ENCODE measurements at regions not wholly inside any gene's neighbourhood (a gene's known extent, or its start where the extent isn't known, plus 50 kb on each side); places are given as distances from the start of the nearest gene placed in this dataset.

DNA sequence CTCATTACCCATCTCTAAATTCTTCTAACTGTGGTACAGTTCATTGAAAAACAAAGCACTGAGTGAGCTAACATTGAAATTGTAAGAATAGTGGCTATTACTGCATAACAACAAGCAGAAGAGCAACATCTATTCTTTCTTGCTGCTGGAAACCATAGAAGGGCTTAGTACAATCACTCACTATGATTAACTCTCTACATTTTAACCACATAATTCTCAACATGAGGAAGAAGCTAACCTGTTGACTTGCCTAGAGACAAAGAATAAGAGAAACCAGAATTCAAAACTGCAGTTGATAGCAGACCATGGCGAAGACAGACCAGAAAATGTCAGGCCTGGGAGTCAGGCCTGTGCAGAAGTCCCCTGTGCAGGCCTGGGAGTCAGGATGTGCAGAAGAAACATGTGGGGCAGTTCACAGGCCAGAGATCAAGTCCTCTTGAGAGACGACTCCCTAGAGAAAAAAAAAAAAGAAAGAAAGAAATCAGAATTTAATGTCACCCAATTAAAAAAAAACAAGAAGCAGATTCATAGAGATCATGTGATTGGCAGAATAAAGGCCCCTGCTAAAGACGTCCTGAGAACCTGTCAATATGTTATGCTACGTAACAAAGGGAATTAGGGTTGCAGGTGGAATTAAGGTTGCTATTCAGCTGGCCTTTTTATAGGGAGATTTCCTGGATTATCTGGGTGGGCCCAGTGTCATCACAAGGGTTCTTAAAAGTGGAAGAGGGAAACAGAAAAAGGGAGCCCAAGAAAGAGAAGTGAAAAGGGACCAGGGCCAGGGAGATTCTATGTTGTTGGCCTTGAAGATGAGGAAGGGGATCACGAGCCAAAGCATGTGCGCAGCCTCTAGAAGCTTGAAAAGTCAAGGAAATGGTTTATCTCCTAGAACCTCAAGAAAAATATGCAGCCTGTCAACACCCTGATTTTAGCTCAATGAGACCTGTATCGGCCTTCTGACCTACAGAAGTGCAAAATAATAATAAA lies 94.9 kb downstream of the MRPL39 start:
- H3K4me3 ChIP-seq = no peak overlapping the region
- H3K27ac ChIP-seq = no peak overlapping the region
- DNase-seq (ENCODE audit: low spot score in 2 of 2) = no peak
- H3K4me1 ChIP-seq = no peaks in the 10 kb centered on the region
- H3K27me3 ChIP-seq = no peaks in the 10 kb centered on the region
- H3K36me3 ChIP-seq = no peaks in the 10 kb centered on the region
- TF ChIP-seq POLR2AphosphoS5 (IDR thresholded peaks at IDR 0.05) = no peak
- no peak for TF ChIP-seq POLR2A (IDR thresholded peaks at IDR 0.05)
- TF ChIP-seq, protein P1, sequence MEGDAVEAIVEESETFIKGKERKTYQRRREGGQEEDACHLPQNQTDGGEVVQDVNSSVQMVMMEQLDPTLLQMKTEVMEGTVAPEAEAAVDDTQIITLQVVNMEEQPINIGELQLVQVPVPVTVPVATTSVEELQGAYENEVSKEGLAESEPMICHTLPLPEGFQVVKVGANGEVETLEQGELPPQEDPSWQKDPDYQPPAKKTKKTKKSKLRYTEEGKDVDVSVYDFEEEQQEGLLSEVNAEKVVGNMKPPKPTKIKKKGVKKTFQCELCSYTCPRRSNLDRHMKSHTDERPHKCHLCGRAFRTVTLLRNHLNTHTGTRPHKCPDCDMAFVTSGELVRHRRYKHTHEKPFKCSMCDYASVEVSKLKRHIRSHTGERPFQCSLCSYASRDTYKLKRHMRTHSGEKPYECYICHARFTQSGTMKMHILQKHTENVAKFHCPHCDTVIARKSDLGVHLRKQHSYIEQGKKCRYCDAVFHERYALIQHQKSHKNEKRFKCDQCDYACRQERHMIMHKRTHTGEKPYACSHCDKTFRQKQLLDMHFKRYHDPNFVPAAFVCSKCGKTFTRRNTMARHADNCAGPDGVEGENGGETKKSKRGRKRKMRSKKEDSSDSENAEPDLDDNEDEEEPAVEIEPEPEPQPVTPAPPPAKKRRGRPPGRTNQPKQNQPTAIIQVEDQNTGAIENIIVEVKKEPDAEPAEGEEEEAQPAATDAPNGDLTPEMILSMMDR (IDR thresholded peaks at IDR 0.05) = no peak
- intact Hi-C loops (cut with DNase I; ENCODE audit: low total_unique reads) = no loop called here
- H3K9me3 ChIP-seq = no peaks in the 10 kb centered on the region

DNA sequence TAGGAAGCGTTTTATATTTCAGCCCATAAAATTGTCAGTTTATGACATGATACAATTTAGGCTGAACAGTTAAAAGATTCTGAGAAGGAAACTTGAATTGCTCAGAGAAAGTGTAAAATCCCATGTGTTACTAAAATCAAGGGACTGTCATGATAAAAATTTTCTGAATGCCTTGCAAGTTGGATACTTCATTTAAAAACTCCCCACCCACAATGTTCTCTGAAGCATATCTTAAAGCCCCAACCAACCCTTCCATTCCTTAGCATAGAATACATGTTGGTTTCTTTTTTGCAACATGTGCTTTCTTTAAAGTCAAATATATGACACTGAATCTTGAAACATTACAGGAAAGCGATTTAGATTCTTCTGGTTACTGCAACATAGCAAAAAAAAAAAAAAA lies 97.4 kb downstream of the MRPL39 start:
- Histone ChIP-seq H3K4me1 (no peaks in the 10 kb centered on the region), H3K36me3 (no peaks in the 10 kb centered on the region), H3K9me3 (no peaks in the 10 kb centered on the region), H3K27ac (no peak overlapping the region), H3K27me3 (no peaks in the 10 kb centered on the region), H3K4me3 (no peak overlapping the region)
- TF ChIP-seq, protein P1 (IDR thresholded peaks at IDR 0.05) = no peak
- TF ChIP-seq POLR2AphosphoS5 (IDR thresholded peaks at IDR 0.05) = no peak
- no peak for TF ChIP-seq POLR2A (IDR thresholded peaks at IDR 0.05)
- intact Hi-C loops (cut with DNase I; ENCODE audit: low total_unique reads) = no loop called here
- no peak for DNase-seq (ENCODE audit: low spot score in 2 of 2)

DNA sequence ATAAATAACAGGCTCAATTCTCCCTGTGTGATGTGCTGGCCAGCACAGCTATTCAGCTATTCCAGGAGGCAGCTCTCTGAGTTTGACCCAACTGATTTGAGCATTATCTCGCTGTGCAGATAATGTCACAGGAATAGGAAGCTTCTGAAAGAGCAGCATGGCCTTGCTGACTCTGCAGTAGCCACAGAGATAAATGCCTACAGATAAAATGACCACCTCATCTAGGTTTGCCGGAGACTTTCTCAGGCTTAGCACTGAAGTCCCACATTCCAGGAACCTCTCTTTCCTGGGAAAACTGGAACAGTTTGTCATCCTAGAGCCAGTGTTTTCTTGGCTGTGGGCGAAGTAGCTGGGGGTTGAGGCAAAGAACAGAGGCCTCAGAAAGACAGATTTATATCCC lies 98.9 kb downstream of the MRPL39 start:
- intact Hi-C loops (cut with DNase I; ENCODE audit: low total_unique reads) = no loop called here
- Histone ChIP-seq H3K36me3 (no peaks in the 10 kb centered on the region), H3K9me3 (no peaks in the 10 kb centered on the region), H3K4me3 (no peak overlapping the region), H3K27me3 (no peaks in the 10 kb centered on the region), H3K4me1 (no peaks in the 10 kb centered on the region), H3K27ac (no peak overlapping the region)
- no peak for DNase-seq (ENCODE audit: low spot score in 2 of 2)
- TF ChIP-seq, protein P1 (IDR thresholded peaks at IDR 0.05) = no peak
- no peak for TF ChIP-seq POLR2A (IDR thresholded peaks at IDR 0.05)
- no peak for TF ChIP-seq POLR2AphosphoS5 (IDR thresholded peaks at IDR 0.05)

DNA sequence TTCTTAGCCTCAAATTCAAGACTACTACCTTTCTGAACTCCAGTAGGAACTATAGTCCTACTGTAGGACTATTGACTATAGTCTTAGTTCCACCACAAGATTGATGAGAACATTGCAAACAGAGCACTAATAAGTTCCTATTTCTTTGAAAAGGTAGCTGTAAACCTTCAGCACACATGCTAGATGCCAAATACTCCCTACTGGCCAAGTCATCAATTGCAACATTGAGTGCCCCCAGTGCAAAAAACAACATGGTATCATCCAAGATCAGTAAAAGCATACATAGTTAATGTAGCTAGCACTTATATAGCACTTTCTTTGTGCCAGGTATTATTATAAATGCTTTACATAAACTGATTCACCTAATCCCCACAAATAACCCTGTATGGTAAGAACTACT lies 99.8 kb downstream of the MRPL39 start:
- H3K27me3 ChIP-seq = no peaks in the 10 kb centered on the region
- intact Hi-C loops (cut with DNase I; ENCODE audit: low total_unique reads) = no loop called here
- no peak for DNase-seq (ENCODE audit: low spot score in 2 of 2)
- no peaks in the 10 kb centered on the region for H3K9me3 ChIP-seq
- TF ChIP-seq POLR2AphosphoS5 (IDR thresholded peaks at IDR 0.05) (no peak), POLR2A (IDR thresholded peaks at IDR 0.05) (no peak)
- no peaks in the 10 kb centered on the region for H3K36me3 ChIP-seq
- no peak overlapping the region for H3K27ac ChIP-seq
- no peak overlapping the region for H3K4me3 ChIP-seq
- no peaks in the 10 kb centered on the region for H3K4me1 ChIP-seq

DNA sequence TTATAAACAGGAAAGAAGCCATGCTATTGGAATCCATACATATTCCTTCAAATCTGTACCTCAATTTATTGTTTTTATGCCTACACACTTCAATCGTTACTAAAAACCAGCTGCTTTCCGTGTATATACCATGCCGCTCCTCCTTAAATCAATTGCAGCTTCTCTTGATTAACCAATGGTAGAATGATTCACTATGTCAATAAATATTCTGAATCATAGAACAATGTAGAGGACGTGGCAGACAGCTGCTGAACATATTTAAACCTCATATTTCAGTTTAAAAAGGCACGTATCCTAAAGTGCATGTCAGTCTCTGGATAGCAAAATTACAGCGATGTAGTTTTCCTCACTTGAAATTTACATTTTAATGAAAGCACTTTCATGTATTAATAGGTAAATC lies 100.4 kb downstream of the MRPL39 start:
- no peaks in the 10 kb centered on the region for H3K36me3 ChIP-seq
- no peak for DNase-seq (ENCODE audit: low spot score in 2 of 2)
- H3K4me3 ChIP-seq = no peak overlapping the region
- H3K27ac ChIP-seq = no peak overlapping the region
- no peaks in the 10 kb centered on the region for H3K4me1 ChIP-seq
- TF ChIP-seq, protein P1 (IDR thresholded peaks at IDR 0.05) = no peak
- no peak for TF ChIP-seq POLR2AphosphoS5 (IDR thresholded peaks at IDR 0.05)
- TF ChIP-seq POLR2A (IDR thresholded peaks at IDR 0.05) = no peak
- intact Hi-C loops (cut with DNase I; ENCODE audit: low total_unique reads) = no loop called here
- no peaks in the 10 kb centered on the region for H3K9me3 ChIP-seq
- no peaks in the 10 kb centered on the region for H3K27me3 ChIP-seq
